GM12878 (cell line): ENCODE measurements at regions not wholly inside any gene's neighbourhood (a gene's known extent, or its start where the extent isn't known, plus 50 kb on each side); places are given as distances from the start of the nearest gene placed in this dataset.

Experiments used
- ATAC-seq: fragments of 200-7000 bp; cut with Tn5 transposase; 3 replicates; pipeline ENCODE4 v1.9.1; 2020; ENCODE audit warnings: mild to moderate bottlenecking, moderate library complexity
- BruUV-seq: library from RNA; stranded (reverse); fragments of 400-500 nt; replicated peaks from 2 replicates; lab custom pipeline; 2021; lab: Mats Ljungman, UMichigan
- CTCF ChIA-PET: fragments of 300-600 bp; sonication (Branson Sonifier 250); formaldehyde crosslinking; extraction: SDS; loops from one replicate; lab custom pipeline; 2021; ENCODE audit warnings: inconsistent platforms; lab: Yijun Ruan, JAX
- POLR2A ChIA-PET: fragments of 350-600 bp; formaldehyde crosslinking; extraction: SDS; loops from one replicate; lab custom pipeline; 2021; ENCODE audit warnings: inconsistent platforms; lab: Charles Lee
- RAD21 ChIA-PET: fragments of 300-600 bp; sonication (Branson Sonifier 250); formaldehyde crosslinking; loops from one replicate; lab custom pipeline; 2023; ENCODE audit warnings: antibody characterized with exemption; ENCODE audit not compliant: unreplicated experiment; lab: Charles Lee
- SMC1A ChIA-PET: fragments of 300-600 bp; sonication (Branson Sonifier 250); formaldehyde crosslinking; loops from one replicate; lab custom pipeline; 2023; ENCODE audit not compliant: unreplicated experiment, uncharacterized antibody; lab: Charles Lee
- DNase-seq: peaks from one replicate; pipeline ENCODE4 v3.0.0-alpha.2; 2011; ENCODE audit warnings: low read depth, low spot score
- FAIRE-seq: peaks from 3 replicates; lab custom pipeline; 2011; peaks lifted over from hg19 to GRCh38; lab: Jason Lieb, UNC
- H2AFZ ChIP-seq: 2 replicates; pipeline ENCODE4 v1.6.0; 2011; ENCODE audit warnings: low read depth, low read length, control low read depth; ENCODE audit not compliant: control insufficient read depth
- H3K27ac ChIP-seq: 2 replicates; pipeline ENCODE4 v1.5.1; 2011; ENCODE audit warnings: control low read depth; ENCODE audit not compliant: control insufficient read depth, insufficient read depth
- H3K27me3 ChIP-seq, 2 experiments: replicated peaks in 1 of 2; 2 replicates each; pipeline versions ENCODE4 v1.6.0 to v1.6.1; 2011; ENCODE audit warnings: low read length in 1 of 2; ENCODE audit not compliant: control insufficient read depth in 2 of 2, insufficient read depth in 2 of 2
- H3K36me3 ChIP-seq, 2 experiments: 2 replicates each; pipeline ENCODE4 v1.5.1; 2011; ENCODE audit warnings: low read length in 1 of 2; ENCODE audit not compliant: control insufficient read depth in 2 of 2, insufficient read depth in 2 of 2
- H3K4me1 ChIP-seq: 2 replicates; pipeline ENCODE4 v1.6.1; 2011; ENCODE audit warnings: mild to moderate bottlenecking, low read length, moderate library complexity, mixed read lengths; ENCODE audit not compliant: control insufficient read depth, insufficient read depth
- H3K4me2 ChIP-seq: 2 replicates; pipeline ENCODE4 v1.6.0; 2011; ENCODE audit warnings: control low read depth; ENCODE audit not compliant: control insufficient read depth, insufficient read depth
- H3K4me3 ChIP-seq: fragments of 200-600 bp; sonication (generic); 2 replicates; pipeline ENCODE4 v1.5.1; 2016
- H3K79me2 ChIP-seq: 2 replicates; pipeline ENCODE4 v1.6.0; 2011; ENCODE audit warnings: low read length; ENCODE audit not compliant: control insufficient read depth, insufficient read depth
- H3K9ac ChIP-seq: 2 replicates; pipeline ENCODE4 v1.8.0; 2011; ENCODE audit warnings: low read length, control low read depth, mixed read lengths; ENCODE audit not compliant: control insufficient read depth, insufficient read depth
- H3K9me3 ChIP-seq: replicated peaks from 3 replicates; pipeline ENCODE4 v1.5.1; 2011; ENCODE audit warnings: mild to moderate bottlenecking, low read length; ENCODE audit not compliant: control insufficient read depth, insufficient read depth
- H4K20me1 ChIP-seq: 2 replicates; pipeline ENCODE4 v1.6.0; 2011; ENCODE audit not compliant: control insufficient read depth, insufficient read depth
- BRCA1 ChIP-seq: IDR thresholded peaks from 2 replicates; pipeline ENCODE4 v1.6.1; 2011; ENCODE audit warnings: low read depth, low read length, improper control_type of control experiment
- CHD2 ChIP-seq: IDR thresholded peaks from 2 replicates; pipeline ENCODE4 v1.6.1; 2011; ENCODE audit warnings: low read depth, low read length, improper control_type of control experiment, borderline replicate concordance
- CUX1 ChIP-seq: IDR thresholded peaks from 2 replicates; pipeline ENCODE4 v1.6.1; 2012; ENCODE audit warnings: improper control_type of control experiment, low read depth, low read length; ENCODE audit not compliant: insufficient replicate concordance
- EGR1 ChIP-seq, 2 experiments: IDR thresholded peaks; 1 replicate in 1 of 2; 2 replicates in 1 of 2; pipeline ENCODE4 v1.6.1; 2011 to 2012; ENCODE audit warnings: low read depth in 2 of 2, low read length in 2 of 2, borderline replicate concordance in 1 of 2, mild to moderate bottlenecking in 1 of 2, moderate library complexity in 1 of 2
- IRF5 ChIP-seq: fragments of 450-650 bp; IDR thresholded peaks from 2 replicates; pipeline ENCODE4 v1.6.1; 2017; ENCODE audit warnings: borderline replicate concordance
- KDM1A ChIP-seq: fragments of 200-600 bp; sonication (generic); IDR thresholded peaks from 2 replicates; pipeline ENCODE4 v1.6.1; 2016; ENCODE audit warnings: borderline replicate concordance
- PML ChIP-seq: IDR thresholded peaks from 2 replicates; pipeline ENCODE4 v1.6.1; 2012; ENCODE audit warnings: low read length, inconsistent platforms
- POLR2AphosphoS2 ChIP-seq: IDR thresholded peaks from 2 replicates; pipeline ENCODE4 v1.6.1; 2011; ENCODE audit warnings: low read depth, mild to moderate bottlenecking, low read length, improper control_type of control experiment, moderate library complexity
- RAD21 ChIP-seq: IDR thresholded peaks from 2 replicates; pipeline ENCODE4 v1.6.1; 2011; ENCODE audit warnings: mild to moderate bottlenecking, low read depth, low read length, moderate library complexity; ENCODE audit not compliant: insufficient read depth
- RUNX3 ChIP-seq: IDR thresholded peaks from 2 replicates; pipeline ENCODE4 v1.6.1; 2012; ENCODE audit warnings: low read length, inconsistent platforms
- SMC3 ChIP-seq: IDR thresholded peaks from 2 replicates; pipeline ENCODE4 v1.6.1; 2011; ENCODE audit warnings: low read length, improper control_type of control experiment, borderline replicate concordance
- SP1 ChIP-seq: IDR thresholded peaks from one replicate; pipeline ENCODE4 v1.6.1; 2011; ENCODE audit warnings: low read depth, low read length
- TARDBP ChIP-seq: IDR thresholded peaks from 2 replicates; pipeline ENCODE4 v1.6.1; 2016; ENCODE audit warnings: borderline replicate concordance
- YBX1 ChIP-seq: fragments of 450-650 bp; IDR thresholded peaks from 2 replicates; pipeline ENCODE4 v1.6.1; 2016; ENCODE audit warnings: antibody characterized with exemption
- ZNF687 ChIP-seq: fragments of 450-650 bp; IDR thresholded peaks from 2 replicates; pipeline ENCODE4 v1.6.1; 2017; ENCODE audit warnings: mild to moderate bottlenecking, moderate library complexity
- WGBS: methylation state at CpG from one replicate; pipeline ENCODE4 v1.1.6; 2016; ENCODE audit warnings: low lambda C conversion rate; ENCODE audit not compliant: insufficient replicate concordance, insufficient coverage; ENCODE audit errors: missing lambda C conversion rate; 5-methylcytosine and 5-hydroxymethylcytosine counted together
- in situ Hi-C: fragments of 300-500 bp; cut with MboI; formaldehyde crosslinking; loops from 9 replicates; pipeline ENCODE4 v1.14.3; 2018; ENCODE audit warnings: mixed read lengths
- intact Hi-C: fragments of 100-400 bp; cut with micrococcal nuclease; formaldehyde crosslinking; loops from one replicate; pipeline ENCODE4 v1.14.2; 2022; ENCODE audit not compliant: unreplicated experiment

- H3K4me2 ChIP-seq: no peak overlapping the region
- H3K4me3 ChIP-seq: no peak overlapping the region
- no peak overlapping the region for H3K9ac ChIP-seq
- H3K79me2 ChIP-seq: no peaks in the 10 kb centered on the region
- no peaks in the 10 kb centered on the region; the same call in 1 of the 2 replicates for H3K4me1 ChIP-seq
- no peak for ATAC-seq
- H3K9me3 ChIP-seq: no peaks in the 10 kb centered on the region
- no peak for DNase-seq
- H4K20me1 ChIP-seq: no peaks in the 10 kb centered on the region
- SMC1A ChIA-PET: no interaction called here
- peaks cover 2 to 5% of the 10 kb centered on the region in 2 experiments; a peak in 3 of 4 replicates for H3K27me3 ChIP-seq
- CTCF ChIA-PET: interaction anchor here (0.6 kb wide), 1 partner anchor 945 kb away, joined by 4 read pairs; no protein-coding TSS in a partner anchor
- intact Hi-C loops: no loop called here
- RAD21 ChIA-PET: no interaction called here
- no peaks in the 10 kb centered on the region for H3K36me3 ChIP-seq
- POLR2A ChIA-PET: no interaction called here
- H3K27ac ChIP-seq: no peak overlapping the region
- no TSS peak for BruUV-seq
- no peak for FAIRE-seq
- no peak overlapping the region for H2AFZ ChIP-seq
- in situ Hi-C loops: no loop called here
- 66% methylated on average over 19 of the region's 19 CpGs for WGBS
- TF ChIP-seq ZNF687: no peak
- TF ChIP-seq RUNX3: no peak
- no peak for TF ChIP-seq SMC3
- TF ChIP-seq KDM1A: no peak
- no peak for TF ChIP-seq IRF5
- TF ChIP-seq SP1: no peak
- TF ChIP-seq BRCA1: no peak
- no peak for TF ChIP-seq PML
- TF ChIP-seq TARDBP: no peak
- no peak for TF ChIP-seq RAD21
- no peak for TF ChIP-seq POLR2AphosphoS2
- TF ChIP-seq CUX1: no peak
- no peak for TF ChIP-seq CHD2
- no peak for TF ChIP-seq EGR1 (IDR thresholded peaks at IDR 0.05; ENCODE audit: borderline replicate concordance in 1 of 2, low read depth in 2 of 2, low read length in 2 of 2)
- no peak for TF ChIP-seq YBX1
These were observed 94.7 kb upstream of the SFSWAP start for GRCh38 chr12:131616043-131616700.
